GM19239 (cell line): ENCODE measurements at regions not wholly inside any gene's neighbourhood (a gene's known extent, or its start where the extent isn't known, plus 50 kb on each side); places are given as distances from the start of the nearest gene placed in this dataset.

ENCODE experiments used
- DNase-seq: peaks from one replicate; pipeline ENCODE4 v3.0.0; 2011; ENCODE audit warnings: low spot score; ENCODE audit not compliant: insufficient read length
- FAIRE-seq: peaks from 2 replicates; lab custom pipeline; 2011; peaks lifted over from hg19 to GRCh38; lab: Jason Lieb, UNC

DNA sequence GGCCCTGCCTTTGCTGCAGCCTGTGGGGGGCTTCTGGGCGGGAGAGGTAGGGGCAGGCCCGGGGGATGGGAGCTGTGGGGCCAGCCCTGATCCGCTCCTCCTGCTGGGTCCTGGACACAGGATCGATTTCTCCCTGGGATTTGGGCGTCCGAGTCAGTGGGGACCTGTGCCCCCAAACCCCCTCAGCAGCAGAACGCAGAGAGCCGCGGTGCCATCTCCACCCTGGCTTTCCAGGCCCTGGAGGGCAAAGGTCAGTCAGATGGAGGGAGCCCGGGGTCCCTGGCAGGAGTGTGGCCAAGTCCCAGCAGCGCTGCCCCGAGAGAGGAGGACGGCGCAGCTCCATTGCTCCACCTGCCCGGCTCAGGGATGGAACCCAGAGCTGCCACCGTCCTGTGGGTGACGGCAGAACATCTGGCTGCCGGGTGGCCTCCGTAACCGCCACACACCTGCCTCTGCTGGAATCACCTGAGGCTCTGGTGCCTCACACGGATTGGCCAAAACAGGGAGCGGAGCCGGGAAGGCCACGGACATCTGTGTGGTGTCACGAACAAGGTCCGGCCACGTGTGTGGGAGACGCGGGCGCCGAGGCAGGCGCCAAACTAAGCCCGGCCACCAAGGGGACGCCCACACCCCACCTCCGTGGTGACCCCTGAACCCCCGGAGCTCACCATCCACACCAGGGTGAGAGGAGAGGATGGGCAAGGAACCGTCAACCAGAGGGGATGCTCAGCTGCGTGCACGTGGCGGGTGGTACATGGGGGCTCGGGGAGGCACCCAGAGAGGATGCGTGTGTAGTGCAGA, 80.3 kb upstream of the FBRSL1 start:
- no peak for FAIRE-seq

DNA sequence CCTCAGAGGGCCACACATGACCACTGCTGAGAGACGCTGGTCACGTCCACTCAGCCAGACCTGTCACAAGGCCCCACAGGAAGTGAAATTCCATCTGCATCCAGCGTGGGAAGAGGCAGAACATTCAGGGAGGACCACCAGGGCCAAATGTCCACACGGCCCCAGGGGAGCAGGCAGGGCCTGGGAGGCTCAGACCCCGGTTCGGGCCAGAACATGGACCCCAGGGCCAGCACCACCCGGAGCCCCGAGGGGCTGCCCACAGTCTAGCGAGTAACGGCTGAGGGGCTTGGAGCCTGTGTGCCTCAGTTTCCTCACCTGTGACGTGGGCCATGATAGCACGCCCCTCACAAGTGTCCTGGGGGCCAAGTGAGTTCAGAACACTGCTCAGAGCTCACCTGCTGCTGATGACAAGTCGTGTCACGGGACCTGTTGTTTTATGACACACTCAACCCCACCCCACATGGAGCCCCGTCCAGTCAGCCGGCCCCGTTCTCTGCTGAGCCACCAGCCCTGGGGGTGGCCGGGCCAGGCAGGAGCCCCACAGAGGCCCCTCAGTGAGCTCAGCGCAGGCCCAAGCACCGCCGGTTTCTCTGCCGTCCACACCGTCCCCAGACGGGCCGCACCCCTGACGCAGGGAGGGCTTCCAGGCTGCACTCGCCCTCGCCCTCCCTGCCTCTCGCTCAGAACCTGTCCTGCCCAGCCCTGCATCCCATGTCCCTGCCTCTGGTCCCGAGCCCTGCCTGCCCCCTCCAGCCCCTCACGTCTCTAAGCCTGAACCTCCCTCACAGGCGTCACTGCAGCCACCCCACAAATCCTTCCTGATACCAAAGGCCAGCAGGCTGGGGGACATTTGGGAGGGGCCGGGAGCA, 79.5 kb upstream of the GALNT9 start:
- DNase-seq (no peak), FAIRE-seq (no peak)

More for the DNA sequence above, 80.3 kb upstream of the FBRSL1 start:
- no peak for DNase-seq

DNA sequence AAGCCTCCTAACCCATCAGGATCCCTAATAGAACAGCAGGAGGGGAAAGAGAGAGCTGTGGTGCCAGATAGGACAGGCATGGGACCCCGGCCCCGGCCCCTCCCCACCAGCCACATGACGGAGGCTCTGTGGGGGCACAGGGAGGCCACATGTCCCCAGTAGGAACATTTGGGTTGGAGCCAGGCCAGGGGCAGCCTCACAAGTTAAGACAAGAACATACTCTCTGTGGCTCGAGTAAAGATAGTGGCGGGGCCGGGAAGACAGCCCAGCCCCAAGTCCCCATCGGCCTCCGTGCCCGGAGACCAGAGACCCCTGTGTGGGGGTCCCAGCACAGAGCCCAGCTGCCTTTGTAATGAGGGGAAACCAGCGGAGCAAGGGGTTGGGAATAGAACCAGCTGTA, 78.6 kb upstream of the GALNT9 start:
- DNase-seq (no peak), FAIRE-seq (no peak)

DNA sequence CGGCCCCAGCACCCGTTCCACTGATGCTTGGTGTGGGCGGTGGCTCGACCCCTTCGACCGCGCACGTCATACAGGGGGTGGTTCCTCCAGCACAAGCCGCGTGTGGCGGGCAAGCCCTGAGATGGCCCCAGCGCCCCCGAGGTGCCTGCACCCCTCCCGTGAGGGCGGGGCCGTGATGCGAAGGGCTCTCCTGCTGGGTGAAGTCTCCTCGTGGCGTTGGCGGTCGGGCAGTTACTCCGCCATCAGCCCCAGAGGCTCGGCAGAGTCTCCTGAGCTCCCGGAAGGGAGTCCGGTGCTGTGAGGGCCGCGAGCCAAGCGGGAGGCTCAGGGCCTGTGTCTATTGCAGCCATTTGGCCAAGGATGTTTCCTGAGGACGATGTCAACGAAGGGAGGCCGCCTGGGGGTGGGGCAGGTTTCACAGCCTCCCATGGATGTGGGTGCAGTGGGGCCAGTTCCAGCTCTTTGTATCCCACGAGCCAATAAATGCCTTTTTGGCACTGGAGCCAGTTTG, 78.1 kb upstream of the GALNT9 start:
- no peak for FAIRE-seq

DNA sequence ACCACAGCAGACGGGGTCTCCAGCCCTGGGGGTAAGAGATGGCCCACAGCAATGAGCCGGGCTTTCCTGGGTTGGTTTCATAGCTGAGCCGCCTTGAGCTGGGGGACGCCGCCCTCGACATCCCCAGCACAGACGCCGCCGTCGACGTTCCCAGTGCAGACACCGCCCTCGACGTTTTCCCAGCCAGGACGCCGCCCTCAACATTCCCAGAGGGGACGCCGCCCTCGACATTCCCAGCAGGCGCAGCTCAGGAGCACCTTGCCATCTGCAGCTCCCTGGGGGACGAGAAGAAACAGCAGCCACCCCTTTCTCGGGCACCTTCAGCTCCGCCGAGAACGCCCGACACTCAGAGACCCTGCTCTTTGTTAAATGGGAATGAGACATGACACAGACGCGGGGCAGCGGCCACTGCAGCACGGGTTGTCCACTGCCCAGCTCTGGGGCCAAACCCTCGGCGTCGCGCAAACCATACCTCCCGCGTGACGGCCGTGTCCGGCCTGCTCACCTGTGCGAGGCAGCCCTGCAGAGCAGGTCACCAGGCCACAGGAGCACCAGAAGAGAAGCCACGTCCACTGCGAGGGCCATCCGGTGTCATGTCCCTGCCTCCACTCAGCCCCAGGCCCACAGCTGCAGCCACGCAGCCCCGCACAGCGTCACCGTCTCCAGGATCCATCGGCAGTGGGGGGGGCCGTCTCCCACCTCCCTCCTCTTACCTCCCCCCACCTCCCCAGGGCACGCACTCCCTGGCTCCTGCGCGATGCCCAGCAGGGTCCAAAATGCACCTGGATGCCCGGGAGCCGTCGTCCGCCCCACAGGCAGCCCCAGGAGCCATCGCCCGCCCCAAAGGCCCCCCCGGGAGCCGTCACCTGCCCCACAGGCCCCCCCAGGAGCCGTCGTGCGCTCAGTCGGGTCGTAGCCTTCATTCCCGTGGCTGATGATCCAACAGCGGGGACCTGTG, 77.4 kb upstream of the GALNT9 start:
- DNase-seq (no peak), FAIRE-seq (no peak)

More for the DNA sequence above, 78.1 kb upstream of the GALNT9 start:
- DNase-seq: no peak

DNA sequence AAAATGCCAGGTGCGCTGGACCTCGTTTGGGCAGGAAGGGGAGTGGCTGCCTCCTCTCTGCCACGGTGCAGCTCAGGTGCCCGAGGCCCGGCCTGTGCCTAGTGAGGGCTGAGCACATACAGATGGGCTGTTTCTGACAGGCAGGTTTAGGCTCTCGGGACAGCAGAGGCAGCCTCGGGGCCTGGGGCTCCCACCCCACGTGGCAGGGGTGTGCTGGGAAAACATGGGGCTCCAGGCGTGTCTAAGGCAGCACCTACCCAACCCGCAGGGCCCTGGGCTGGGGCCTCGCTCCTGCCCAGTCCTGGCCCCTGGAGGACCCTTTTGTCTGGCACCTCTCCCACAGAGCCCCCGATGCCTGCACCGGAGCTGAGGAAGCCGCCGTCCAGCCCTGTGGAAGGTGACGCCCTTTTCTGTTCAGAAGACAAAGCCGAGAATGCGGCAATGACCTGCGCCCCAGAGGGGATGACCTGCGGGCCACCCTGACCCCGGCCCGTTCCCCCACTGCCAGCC, 76.4 kb upstream of the GALNT9 start:
- FAIRE-seq: no peak
- DNase-seq: no peak

DNA sequence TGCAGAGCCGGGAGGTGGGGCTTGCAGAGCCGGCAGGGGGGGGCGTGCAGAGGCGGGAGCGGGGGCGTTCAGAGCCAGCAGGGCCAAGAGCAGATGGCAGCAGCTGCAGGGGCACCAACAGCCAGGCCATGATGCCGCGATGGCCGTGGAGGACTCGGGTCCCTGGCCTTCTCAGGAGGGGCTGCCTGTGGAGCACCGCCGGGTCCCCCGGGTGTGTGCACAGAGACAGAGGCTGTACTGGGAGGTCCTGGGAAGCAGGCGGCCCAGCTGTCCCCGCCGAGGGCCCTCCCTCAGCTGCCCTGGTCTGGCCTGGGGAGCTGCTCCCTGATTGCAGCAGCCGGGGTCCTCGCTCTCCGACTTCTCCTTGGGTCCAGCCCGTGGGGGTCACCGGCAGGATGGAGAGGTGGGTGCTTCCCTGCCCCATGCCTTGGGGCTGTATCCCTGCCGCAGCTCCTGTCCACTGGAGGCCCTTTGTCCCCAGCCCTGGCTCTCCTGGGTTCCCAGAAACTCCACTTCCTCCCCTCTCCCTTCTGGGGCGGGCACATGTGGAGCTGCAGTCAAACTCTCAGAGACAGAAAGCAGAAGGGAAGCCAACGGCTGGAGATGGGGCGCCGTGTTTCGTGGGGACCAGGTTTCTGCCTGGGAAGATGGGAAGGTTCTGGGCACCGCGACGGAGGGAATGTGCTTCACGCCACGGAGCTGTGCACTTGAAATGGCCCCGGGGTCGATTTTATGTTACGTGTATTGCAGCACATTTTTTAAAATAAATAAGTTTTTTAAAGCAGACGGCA, 75.8 kb upstream of the GALNT9 start:
- FAIRE-seq: no peak
- no peak for DNase-seq

DNA sequence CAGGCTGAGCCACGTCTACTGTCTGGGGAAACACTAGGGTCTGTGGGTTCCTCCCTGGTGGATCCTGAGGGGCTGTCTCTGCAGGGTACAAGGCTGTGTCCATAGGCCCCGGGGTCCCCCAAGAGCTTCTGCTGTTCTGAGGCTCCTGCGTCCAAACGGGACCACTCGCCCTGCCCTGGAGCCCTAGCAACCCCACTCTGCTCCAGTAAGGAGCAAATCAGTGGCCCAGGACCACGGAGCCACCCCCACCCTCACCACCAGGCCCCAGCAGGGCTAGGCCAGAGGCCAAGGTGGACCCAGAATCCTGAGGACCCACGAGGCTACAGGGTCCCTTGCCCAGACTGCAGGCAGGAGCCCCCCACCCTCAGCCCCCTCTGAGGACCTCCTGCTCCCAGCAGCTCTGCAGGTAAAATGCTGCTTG, 75.1 kb upstream of the GALNT9 start:
- no peak for DNase-seq
- no peak for FAIRE-seq

DNA sequence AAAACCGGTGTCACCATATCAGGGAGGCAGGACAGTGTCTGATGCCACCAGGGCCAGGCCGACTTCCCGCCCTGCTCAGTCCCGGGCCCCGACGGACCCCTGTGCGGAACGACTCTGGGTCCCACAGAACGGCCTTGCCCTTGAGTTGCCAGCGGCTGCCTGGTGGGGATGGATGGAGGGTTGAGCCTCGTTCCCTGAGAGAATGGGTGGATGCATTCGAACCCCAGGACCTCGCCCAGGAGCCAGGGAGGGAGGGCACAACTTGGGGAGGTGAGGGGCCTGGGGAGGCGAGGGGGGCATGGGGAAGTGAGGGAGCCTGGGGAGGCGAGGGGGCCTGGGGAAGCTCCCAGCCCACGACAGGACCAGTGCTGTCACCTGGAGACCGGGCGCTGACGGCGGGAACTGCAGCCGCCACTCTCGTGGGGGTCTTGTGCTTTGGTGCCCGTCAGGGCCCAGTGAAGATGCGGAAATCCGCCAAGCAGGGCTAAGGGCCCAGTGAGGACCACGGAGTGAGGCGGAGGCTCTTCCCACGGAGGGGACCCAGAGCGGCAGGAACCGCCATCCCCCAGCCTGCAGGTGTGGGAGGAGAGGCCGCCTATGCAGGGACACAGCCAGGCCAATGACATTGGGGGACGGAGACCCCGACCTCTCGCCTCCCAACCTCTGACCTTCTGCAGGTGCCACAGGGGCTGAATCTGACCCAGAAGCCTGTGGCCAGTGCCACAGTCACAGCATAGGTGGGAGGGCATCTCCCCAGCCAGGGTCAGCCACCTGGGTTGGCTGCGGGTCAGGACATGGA, 74.4 kb upstream of the GALNT9 start:
- DNase-seq (no peak), FAIRE-seq (no peak)

DNA sequence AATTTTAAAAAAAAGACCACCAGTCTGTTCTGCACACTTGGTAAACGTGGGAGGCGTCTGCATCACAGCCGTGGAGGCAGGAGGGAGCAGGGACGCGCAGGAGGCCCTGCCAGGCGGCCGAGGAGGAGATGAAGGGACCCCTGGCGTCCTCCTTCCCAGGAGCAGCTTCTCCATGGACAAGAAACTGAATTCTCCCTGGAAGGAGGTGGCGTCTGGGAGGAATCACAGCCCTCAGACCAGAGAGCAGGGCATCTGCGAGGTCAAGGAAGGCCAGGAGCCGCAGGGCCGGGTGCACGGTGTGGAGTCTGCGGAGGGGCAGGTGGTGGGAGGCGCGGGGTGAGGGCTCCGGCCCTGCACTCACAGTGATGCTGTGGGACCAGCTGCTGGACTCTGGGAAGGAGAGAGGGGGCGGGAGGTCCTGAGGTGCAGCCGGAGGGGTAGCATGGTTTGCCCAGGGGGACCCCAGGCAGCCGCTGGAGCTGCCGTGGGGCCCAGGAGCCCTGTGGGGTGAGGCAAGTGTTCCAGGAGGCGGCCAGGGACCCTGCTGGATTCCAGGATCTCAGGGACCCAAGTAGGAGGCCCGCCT, 73.5 kb upstream of the GALNT9 start:
- FAIRE-seq (no peak), DNase-seq (no peak)

DNA sequence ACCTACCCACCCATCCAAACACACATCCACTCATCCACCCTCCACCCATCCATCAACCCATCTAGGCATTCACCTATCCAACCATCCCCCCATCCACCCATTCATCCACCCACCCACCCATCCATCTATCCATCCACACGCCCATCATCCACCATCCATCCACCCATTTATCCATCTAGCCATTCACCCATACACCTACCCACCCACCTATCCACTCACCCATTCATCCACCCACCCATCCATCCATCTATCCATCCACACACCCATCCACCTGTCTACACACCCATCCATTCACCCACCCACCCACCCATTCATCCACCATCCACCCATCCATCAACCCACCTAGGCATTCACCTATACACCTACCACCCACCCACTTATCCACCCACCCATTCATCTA, 72.6 kb upstream of the GALNT9 start:
- DNase-seq (no peak), FAIRE-seq (no peak)

DNA sequence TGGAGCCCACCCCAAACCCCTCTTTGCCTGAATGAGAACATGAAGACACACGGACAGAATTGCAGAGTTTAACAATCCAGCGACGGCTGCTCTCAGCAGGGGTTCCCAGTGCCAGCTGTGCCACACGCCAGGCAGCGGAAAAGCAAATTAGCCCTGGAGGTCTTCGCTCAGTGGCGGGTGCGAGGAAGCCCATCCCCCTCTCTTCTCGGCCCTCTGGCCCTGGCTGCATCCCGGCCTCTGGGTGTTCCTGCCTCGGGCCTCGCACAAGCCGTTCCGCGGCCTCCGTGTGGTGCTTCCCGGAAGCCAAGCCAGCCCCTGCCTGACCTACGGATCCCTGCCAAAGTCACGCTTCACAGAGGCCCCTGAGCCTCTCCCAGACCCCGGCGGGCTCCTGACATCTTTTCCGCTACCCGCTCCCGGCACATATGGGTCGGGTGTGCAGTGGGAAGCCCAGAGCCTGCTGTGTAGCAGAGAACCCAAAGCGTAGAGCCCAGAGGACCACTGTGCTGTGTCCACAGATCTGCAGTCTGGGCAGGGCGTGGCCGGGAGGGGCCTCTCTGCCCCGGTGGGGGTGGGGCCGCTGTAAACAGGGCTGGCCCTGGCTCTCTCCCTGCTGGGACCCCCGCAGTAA, 70.7 kb upstream of the GALNT9 start:
- no peak for DNase-seq
- FAIRE-seq: no peak

DNA sequence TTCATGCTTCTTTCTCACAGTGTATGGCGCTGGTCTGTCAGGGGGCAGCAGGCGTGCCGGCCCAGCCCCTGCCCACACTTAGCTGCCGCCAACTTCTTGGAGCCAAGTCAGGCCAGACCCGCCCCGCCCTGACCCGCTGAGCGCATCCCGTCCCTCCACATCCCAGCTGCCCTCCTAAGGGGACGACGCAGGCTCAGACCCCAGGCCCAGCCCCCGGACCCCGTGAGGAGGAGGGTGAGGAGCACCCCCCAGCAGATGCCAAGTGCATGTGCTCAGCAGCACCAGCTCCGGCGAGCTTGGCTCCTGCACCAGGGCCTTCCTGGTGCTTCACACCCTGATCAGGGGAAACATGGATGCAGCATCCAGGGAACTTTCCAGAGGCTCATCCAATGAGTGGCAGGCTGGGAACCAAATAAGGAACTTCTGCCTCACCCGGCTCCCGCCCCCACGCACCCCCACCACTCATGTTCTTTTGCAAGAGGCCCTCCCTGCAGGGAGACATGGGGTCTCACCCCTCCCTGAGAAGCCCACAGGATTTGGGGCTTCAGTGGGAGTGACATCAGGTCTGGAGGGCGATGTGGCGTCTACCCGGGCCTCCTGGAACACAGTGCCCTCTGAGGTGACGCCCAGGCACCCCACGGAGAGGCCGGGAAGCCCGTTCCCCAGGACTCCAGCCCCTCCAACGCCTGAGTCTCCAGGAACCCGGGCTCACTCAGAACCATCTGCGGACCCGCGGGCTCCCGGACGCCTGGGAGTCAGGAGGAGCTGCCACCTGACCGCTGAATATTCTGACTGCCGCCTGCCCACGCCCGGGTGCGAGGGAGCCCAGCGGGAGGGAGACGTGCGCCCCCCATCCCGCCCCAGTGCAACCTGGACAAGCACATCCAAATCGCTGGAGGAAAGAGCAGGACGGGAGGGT, 70.0 kb upstream of the GALNT9 start:
- FAIRE-seq: no peak
- no peak for DNase-seq

DNA sequence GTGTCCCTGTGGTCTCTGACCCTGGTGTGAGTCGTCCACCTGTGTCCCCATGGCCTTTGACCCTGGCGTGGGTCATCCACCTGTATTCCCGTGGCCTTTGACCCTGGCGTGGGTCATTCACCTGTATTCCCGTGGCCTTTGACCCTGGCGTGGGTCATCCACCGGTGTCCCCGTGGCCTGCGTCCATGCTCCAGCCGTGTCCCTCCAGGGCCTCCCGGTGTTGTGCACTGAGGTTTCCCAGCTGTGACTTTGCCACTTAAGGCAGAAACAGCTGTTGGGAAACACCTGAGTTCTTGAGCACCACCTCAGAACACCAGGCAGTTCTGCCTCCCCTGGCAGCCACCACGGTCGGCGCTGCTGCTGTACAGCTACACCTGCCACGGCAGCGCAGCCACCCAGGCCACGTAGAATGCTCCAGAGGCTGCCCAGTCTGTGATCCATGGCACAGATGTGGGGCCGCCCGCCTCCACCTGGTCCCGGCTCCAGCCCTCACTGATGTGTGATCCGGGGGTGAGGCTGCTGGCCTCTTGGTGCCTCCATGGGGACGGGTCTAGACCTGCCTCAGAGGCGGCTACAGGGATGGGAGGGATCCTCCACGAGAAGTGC, 69.1 kb upstream of the GALNT9 start:
- DNase-seq: no peak
- FAIRE-seq: no peak

DNA sequence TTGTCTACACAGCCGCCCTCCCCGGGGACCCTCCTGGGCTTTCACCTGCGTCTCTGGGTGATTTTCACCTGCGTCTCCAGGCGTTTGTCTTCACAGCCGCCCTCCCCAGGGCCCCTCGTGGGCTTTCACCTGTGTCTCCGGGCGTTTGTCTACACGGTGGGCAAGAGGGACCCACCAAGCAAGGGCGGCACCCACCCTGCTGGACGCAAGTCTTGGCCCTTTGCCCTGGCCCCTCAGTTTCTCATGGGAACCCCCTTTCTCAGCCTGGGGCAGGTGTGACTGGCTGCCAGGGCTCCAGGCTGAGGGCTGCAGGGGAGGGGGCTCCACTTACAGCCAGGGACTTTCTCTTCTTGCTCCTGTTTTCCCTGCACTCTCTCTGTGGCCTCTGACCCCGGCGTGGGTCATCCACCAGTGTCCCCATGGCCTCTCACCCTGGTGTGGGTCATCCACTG, 68.6 kb upstream of the GALNT9 start:
- FAIRE-seq: no peak

More for the DNA sequence above, 68.6 kb upstream of the GALNT9 start:
- DNase-seq: no peak
